ENCODE measurements at regions not wholly inside any gene's neighbourhood (a gene's known extent, or its start where the extent isn't known, plus 50 kb on each side); places are given as distances from the start of the nearest gene placed in this dataset.
"Not testable (repeated sequence)": the region's sequence is repeated elsewhere in the genome, so short reads cannot be mapped to it uniquely, and the experiment has no call there.

DNA sequence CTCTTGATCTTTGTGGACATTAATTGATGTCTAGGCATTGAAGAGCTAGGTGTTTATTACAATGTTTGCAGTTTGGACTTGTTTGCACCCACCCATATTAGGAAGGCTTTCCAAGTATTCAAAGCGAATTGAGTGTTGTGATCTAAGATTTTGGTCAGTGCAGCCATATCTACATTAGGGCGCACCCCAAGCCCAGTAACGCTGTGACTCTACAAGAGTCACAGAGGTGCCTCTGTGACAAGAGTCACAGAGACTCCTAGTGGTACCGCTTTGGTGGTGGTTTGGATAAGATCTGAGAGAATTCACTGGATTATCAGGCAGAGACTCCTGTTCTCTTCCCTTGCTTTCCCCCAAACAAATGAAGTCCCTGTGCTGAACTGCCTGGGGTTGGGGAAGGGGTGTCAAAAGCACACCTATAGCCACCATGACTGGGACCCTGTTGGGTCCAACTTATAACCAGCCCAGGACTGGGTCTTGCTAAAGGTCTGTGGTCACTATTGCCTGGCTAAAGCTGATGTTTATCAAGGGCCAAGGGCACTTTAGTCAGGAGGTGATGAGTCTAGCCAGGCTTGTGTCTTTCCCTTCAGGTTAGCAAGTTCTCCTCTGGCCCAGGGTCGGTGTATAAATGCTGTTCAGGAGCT is 114.1 kb upstream of the RIOK2 start:
- Mint-ChIP-seq H3K27ac (no peak overlapping the region), H3K4me1 (ENCODE audit: low read depth) (no peaks in the 10 kb centered on the region), H3K4me3 (no peak overlapping the region), H3K36me3 (ENCODE audit: low read depth) (no peaks in the 10 kb centered on the region), H3K27me3 (no peaks in the 10 kb centered on the region), H3K9me3 (peaks cover 4% of the 10 kb centered on the region)
- DNase-seq (peak in 3 of 14 experiments; percentile 1 to 7 (median 4)), ATAC-seq (ENCODE audit: poor library complexity) (no peak)
- intact Hi-C loops (cut with DNase I, micrococcal nuclease) = no loop called here
- Histone ChIP-seq H3K27me3 (ENCODE audit: control insufficient read depth in 1 of 2, insufficient read depth in 2 of 2, low read length in 2 of 2) (no peaks in the 10 kb centered on the region), H3K36me3 (ENCODE audit: insufficient read depth, low read length) (no peaks in the 10 kb centered on the region), H3K4me1 (ENCODE audit: insufficient read depth, low read length) (no peaks in the 10 kb centered on the region), H3K4me3 (ENCODE audit: low read length) (no peak overlapping the region), H3K27ac (ENCODE audit: low read depth in 1 of 2, low read length in 2 of 2) (no peak overlapping the region), H3K9me3 (ENCODE audit: control insufficient read depth in 1 of 2, insufficient read depth in 1 of 2, low read length in 2 of 2) (peaks cover 0 to 9% of the 10 kb centered on the region in 2 experiments)
- TF ChIP-seq, protein P1, sequence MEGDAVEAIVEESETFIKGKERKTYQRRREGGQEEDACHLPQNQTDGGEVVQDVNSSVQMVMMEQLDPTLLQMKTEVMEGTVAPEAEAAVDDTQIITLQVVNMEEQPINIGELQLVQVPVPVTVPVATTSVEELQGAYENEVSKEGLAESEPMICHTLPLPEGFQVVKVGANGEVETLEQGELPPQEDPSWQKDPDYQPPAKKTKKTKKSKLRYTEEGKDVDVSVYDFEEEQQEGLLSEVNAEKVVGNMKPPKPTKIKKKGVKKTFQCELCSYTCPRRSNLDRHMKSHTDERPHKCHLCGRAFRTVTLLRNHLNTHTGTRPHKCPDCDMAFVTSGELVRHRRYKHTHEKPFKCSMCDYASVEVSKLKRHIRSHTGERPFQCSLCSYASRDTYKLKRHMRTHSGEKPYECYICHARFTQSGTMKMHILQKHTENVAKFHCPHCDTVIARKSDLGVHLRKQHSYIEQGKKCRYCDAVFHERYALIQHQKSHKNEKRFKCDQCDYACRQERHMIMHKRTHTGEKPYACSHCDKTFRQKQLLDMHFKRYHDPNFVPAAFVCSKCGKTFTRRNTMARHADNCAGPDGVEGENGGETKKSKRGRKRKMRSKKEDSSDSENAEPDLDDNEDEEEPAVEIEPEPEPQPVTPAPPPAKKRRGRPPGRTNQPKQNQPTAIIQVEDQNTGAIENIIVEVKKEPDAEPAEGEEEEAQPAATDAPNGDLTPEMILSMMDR (IDR thresholded peaks at IDR 0.05) = no peak
- POLR2A ChIA-PET = no interaction called here
- CTCF ChIA-PET = no interaction called here

DNA sequence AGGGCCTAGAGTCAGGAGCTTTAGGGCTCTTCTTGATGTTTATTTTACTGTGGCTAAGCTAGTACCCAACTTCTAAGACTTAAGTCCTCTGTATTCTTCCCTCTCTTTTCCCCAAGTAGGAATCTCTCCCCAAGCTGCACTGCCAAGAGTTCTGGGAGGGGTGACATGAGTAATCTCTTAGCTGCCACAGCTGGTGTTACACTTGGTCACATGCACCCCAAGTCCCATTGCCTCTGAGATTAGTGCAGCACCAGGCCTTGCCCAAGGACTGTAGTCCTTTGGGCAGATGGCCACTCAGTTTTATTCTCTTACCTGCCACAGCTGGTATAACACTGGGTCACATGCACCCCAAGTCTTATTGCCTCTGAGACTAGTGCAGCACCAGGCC is 114.7 kb upstream of the RIOK2 start:
- DNase-seq (no peak), ATAC-seq (ENCODE audit: poor library complexity) (no peak)
- H3K9me3 ChIP-seq (ENCODE audit: control insufficient read depth in 1 of 2, insufficient read depth in 1 of 2, low read length in 2 of 2) = peaks cover 0 to 9% of the 10 kb centered on the region in 2 experiments
- Mint-ChIP-seq H3K4me3 (no peak overlapping the region), H3K27me3 (no peaks in the 10 kb centered on the region), H3K36me3 (ENCODE audit: low read depth) (no peaks in the 10 kb centered on the region), H3K4me1 (ENCODE audit: low read depth) (no peaks in the 10 kb centered on the region), H3K27ac (no peak overlapping the region), H3K9me3 (no peaks in the 10 kb centered on the region)
- no peak overlapping the region for H3K4me3 ChIP-seq (ENCODE audit: low read length)
- H3K36me3 ChIP-seq (ENCODE audit: insufficient read depth, low read length) = no peaks in the 10 kb centered on the region
- TF ChIP-seq, protein P1 (IDR thresholded peaks at IDR 0.05) = no peak
- ChIA-PET POLR2A (no interaction called here), CTCF (no interaction called here)
- no peaks in the 10 kb centered on the region for H3K27me3 ChIP-seq (ENCODE audit: control insufficient read depth in 1 of 2, insufficient read depth in 2 of 2, low read length in 2 of 2)
- H3K27ac ChIP-seq (ENCODE audit: low read depth in 1 of 2, low read length in 2 of 2) = no peak overlapping the region
- intact Hi-C loops (cut with DNase I, micrococcal nuclease) = no loop called here
- no peaks in the 10 kb centered on the region for H3K4me1 ChIP-seq (ENCODE audit: insufficient read depth, low read length)

DNA sequence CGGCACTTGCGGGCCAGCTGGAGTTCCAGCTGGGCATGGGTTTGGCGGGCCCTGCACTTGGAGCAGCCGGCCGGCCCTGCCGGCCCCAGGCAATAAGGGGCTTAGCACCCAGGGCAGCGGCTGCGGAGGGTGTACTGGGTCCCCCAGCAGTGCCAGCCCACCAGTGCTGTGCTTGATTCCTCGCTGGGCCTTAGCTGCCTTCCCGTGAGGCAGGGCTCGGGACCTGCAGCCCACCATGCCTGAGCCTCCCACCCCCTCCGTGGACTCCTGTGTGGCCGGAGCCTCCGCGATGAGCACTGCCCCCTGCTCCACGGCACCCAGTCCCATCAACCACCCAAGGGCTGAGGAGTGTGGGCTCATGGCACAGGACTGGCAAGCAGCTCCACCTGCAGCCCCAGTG is 118.1 kb upstream of the RIOK2 start:
- CTCF ChIA-PET; POLR2A ChIA-PET; intact Hi-C loops (cut with DNase I, micrococcal nuclease): not testable (repeated sequence)

DNA sequence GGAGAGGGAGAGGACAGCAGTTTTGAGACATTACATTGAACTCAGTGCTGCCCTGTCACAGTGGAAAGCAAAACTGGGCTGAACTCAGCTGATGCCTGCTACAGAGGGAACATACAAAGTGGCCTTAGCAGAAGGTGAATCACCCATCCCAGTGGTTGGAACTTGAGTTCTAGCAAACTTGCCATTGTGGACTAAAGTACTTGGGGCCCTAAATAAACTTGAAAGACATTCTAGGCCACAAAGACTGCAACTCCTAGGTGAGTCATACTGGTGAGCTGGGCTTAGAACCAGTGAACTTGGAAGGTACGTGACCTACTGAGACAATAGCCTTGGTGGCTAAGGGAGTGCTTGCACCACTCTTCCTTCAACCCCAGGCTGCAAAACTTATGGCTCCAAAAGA is 155.7 kb upstream of the RIOK2 start:
- TF ChIP-seq, protein P1 (IDR thresholded peaks at IDR 0.05) = no peak
- H3K4me1 Mint-ChIP-seq (ENCODE audit: low read depth) = no peaks in the 10 kb centered on the region
- H3K36me3 Mint-ChIP-seq (ENCODE audit: low read depth) = no peaks in the 10 kb centered on the region
- no peaks in the 10 kb centered on the region for H3K27me3 ChIP-seq (ENCODE audit: control insufficient read depth in 1 of 2, insufficient read depth in 2 of 2, low read length in 2 of 2)
- H3K9me3 Mint-ChIP-seq = peaks cover 12% of the 10 kb centered on the region
- H3K4me1 ChIP-seq (ENCODE audit: insufficient read depth, low read length) = no peaks in the 10 kb centered on the region
- DNase-seq (no peak), ATAC-seq (ENCODE audit: poor library complexity) (no peak)
- no peak overlapping the region for H3K27ac Mint-ChIP-seq
- ChIA-PET CTCF (no interaction called here), POLR2A (no interaction called here)
- H3K9me3 ChIP-seq (ENCODE audit: control insufficient read depth in 1 of 2, insufficient read depth in 1 of 2, low read length in 2 of 2) = peaks cover 0 to 23% of the 10 kb centered on the region in 2 experiments
- no peak overlapping the region for H3K4me3 Mint-ChIP-seq
- H3K27ac ChIP-seq (ENCODE audit: low read depth in 1 of 2, low read length in 2 of 2) = no peak overlapping the region
- intact Hi-C loops (cut with DNase I, micrococcal nuclease) = no loop called here
- no peaks in the 10 kb centered on the region for H3K36me3 ChIP-seq (ENCODE audit: insufficient read depth, low read length)
- no peak overlapping the region for H3K4me3 ChIP-seq (ENCODE audit: low read length)
- H3K27me3 Mint-ChIP-seq = no peaks in the 10 kb centered on the region

More for the DNA sequence above, 118.1 kb upstream of the RIOK2 start:
- not testable (repeated sequence) for H3K4me3 ChIP-seq (ENCODE audit: low read length); H3K36me3 Mint-ChIP-seq (ENCODE audit: low read depth); H3K27me3 Mint-ChIP-seq; H3K36me3 ChIP-seq (ENCODE audit: insufficient read depth, low read length); H3K9me3 ChIP-seq (ENCODE audit: control insufficient read depth in 1 of 2, insufficient read depth in 1 of 2, low read length in 2 of 2); H3K9me3 Mint-ChIP-seq; H3K27ac Mint-ChIP-seq; H3K27ac ChIP-seq (ENCODE audit: low read depth in 1 of 2, low read length in 2 of 2); ATAC-seq (ENCODE audit: poor library complexity); DNase-seq; H3K4me3 Mint-ChIP-seq; H3K4me1 ChIP-seq (ENCODE audit: insufficient read depth, low read length); H3K27me3 ChIP-seq (ENCODE audit: control insufficient read depth in 1 of 2, insufficient read depth in 2 of 2, low read length in 2 of 2); H3K4me1 Mint-ChIP-seq (ENCODE audit: low read depth)
